ENCODE measurements at regions not wholly inside any gene's neighbourhood (a gene's known extent, or its start where the extent isn't known, plus 50 kb on each side); places are given as distances from the start of the nearest gene placed in this dataset.
A peak's percentile ranks its signal among the peaks of the same experiment; 100 is the strongest.

DNA sequence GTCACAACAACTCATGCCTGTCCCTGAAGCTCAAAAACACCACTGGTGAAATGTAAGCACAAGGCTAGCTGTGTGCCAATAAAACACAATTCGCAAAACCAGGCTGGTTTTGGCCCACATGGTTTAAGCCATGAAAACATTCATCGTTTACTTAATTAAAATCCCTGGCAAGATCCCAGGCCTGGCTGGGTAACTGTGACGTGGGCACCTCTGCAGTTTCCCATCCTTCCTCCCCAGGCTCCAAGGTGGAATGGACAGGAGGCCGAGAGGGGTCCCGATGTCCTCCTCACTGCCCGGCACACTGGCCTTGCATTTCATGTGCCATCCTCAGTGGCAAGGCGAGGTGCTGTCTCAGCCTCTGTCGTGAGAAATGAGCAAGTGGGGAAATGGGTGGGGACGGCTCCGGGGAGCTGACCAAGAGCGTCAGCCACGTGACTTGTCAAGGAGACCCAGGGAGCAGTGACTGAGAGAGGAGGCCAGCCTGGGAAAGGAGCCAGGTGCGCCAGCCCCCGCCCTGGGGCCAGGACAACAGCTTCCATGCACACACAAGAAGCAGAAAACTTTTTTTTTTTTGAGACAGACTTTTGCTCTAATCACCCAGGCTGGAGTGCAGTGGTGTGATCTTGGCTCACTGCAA lies 153.1 kb upstream of the RAB4A start:
- intact Hi-C loops (cut with DNase I) = no loop called here
- DNase-seq = peak; percentile 75 to 91 (median 90)

DNA sequence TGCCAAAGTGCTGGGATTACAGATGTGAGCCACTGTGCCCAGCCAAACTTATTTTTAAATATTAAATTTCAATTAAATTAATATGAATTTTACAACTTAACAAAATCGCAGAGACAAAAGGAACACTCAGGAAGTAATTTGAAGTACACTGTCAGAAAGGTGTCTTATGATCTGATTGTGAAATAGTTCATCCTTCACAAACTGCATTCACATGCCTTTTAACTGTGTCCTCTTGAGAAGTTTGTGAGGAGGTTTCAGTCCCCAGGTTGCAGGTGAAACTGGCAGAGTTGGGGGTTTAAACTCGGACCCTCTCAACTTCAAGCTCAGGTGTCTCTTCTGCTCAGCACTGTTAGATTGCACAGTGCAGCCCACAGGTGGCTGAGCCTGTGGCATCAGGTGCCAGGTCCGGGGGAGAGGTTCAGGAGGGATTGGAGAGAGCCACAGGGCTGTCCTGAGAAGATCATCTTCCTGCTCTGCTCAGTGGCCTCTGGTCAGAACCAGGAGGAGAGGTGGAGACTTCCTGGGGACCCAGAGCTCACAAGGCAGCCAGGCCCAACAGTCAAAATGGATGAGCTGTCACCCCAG lies 152.3 kb upstream of the RAB4A start:
- no peak for ATAC-seq
- Histone ChIP-seq H3K27ac (peak overlapping the region in 2 of 3 donors; percentile 74 to 92), H3K9me3 (no peaks in the 10 kb centered on the region), H3K27me3 (no peaks in the 10 kb centered on the region), H3K36me3 (no peaks in the 10 kb centered on the region), H3K4me3 (no peak overlapping the region), H3K4me1 (peaks cover 0 to 32% (median 7%) of the 10 kb centered on the region in 4 donors)
- DNase-seq = no peak
- 85% methylated on average over 2 of the region's 3 CpGs for WGBS (ENCODE audit: insufficient coverage, low coverage, low lambda C conversion rate, missing lambda C conversion rate)
- intact Hi-C loops (cut with DNase I) = no loop called here
- TF ChIP-seq POLR2A (IDR thresholded peaks at IDR 0.05) = no peak
- TF ChIP-seq, protein P1, sequence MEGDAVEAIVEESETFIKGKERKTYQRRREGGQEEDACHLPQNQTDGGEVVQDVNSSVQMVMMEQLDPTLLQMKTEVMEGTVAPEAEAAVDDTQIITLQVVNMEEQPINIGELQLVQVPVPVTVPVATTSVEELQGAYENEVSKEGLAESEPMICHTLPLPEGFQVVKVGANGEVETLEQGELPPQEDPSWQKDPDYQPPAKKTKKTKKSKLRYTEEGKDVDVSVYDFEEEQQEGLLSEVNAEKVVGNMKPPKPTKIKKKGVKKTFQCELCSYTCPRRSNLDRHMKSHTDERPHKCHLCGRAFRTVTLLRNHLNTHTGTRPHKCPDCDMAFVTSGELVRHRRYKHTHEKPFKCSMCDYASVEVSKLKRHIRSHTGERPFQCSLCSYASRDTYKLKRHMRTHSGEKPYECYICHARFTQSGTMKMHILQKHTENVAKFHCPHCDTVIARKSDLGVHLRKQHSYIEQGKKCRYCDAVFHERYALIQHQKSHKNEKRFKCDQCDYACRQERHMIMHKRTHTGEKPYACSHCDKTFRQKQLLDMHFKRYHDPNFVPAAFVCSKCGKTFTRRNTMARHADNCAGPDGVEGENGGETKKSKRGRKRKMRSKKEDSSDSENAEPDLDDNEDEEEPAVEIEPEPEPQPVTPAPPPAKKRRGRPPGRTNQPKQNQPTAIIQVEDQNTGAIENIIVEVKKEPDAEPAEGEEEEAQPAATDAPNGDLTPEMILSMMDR (IDR thresholded peaks at IDR 0.05) = no peak

More for the DNA sequence above, 153.1 kb upstream of the RAB4A start:
- peak overlapping the region; percentile 56 to 92 (median 74) for H3K27ac ChIP-seq
- H3K4me3 ChIP-seq = peak overlapping the region in 1 of 3 donors; percentile 19
- no peaks in the 10 kb centered on the region for H3K27me3 ChIP-seq
- no peaks in the 10 kb centered on the region for H3K36me3 ChIP-seq
- ATAC-seq = peak; percentile 70 to 84 (median 76)
- TF ChIP-seq, protein P1 (IDR thresholded peaks at IDR 0.05) = no peak
- no peak for TF ChIP-seq POLR2A (IDR thresholded peaks at IDR 0.05)
- WGBS (ENCODE audit: insufficient coverage, low coverage, low lambda C conversion rate, missing lambda C conversion rate) = 8% methylated on average over 7 of the region's 14 CpGs
- peaks cover 0 to 31% (median 7%) of the 10 kb centered on the region in 4 donors for H3K4me1 ChIP-seq
- no peaks in the 10 kb centered on the region for H3K9me3 ChIP-seq

DNA sequence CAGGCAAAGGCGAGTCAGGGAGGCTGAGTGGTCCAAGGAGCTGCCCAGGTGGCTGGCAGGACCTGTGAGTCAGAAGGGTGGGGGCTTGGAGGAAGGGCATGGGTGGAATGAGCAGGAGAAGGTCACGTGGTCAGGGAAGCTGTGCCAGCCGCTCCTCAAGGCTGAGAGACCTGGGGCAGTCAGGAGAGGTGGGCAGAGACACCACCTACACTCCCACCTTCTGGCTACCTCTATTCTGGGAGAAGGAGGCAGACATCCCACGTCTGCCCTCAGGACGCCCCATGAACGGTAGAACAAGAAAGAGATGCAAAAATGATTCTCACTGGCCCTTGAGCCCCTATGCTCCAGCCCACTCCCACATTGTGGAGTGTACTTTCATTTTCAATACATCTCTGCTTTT lies 151.8 kb upstream of the RAB4A start:
- H3K4me1 ChIP-seq = peaks cover 0 to 38% (median 8%) of the 10 kb centered on the region in 4 donors
- 100% methylated on average over 1 of the region's 6 CpGs for WGBS (ENCODE audit: insufficient coverage, low coverage, low lambda C conversion rate, missing lambda C conversion rate)
- no peak overlapping the region for H3K4me3 ChIP-seq
- TF ChIP-seq, protein P1 (IDR thresholded peaks at IDR 0.05) = no peak
- TF ChIP-seq POLR2A (IDR thresholded peaks at IDR 0.05) = no peak
- no peaks in the 10 kb centered on the region for H3K9me3 ChIP-seq
- no peak for ATAC-seq
- no peak for DNase-seq
- peak overlapping the region in 1 of 3 donors; percentile 92 for H3K27ac ChIP-seq
- no peaks in the 10 kb centered on the region for H3K27me3 ChIP-seq
- intact Hi-C loops (cut with DNase I) = no loop called here
- no peaks in the 10 kb centered on the region for H3K36me3 ChIP-seq

DNA sequence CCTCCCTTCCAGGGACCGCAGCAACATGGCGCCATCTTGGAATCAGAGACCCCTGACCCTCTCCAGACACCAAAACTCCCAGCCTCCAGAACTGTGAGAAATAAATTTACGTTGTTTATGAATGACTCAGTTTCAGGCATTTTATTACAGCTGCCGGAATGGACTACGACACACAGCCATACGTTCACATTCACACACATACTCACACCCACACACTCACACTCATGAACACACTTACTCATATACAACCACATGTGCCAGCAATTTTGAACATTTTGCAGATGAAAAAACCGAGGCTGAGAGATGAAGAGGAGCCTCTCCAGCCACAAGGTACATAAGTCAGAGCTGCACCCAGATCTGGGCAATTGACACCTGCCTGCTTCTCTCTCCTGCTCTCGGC lies 151.0 kb upstream of the RAB4A start:
- no peak for TF ChIP-seq POLR2A (IDR thresholded peaks at IDR 0.05)
- TF ChIP-seq, protein P1 (IDR thresholded peaks at IDR 0.05) = no peak
- Histone ChIP-seq H3K4me3 (no peak overlapping the region), H3K27ac (no peak overlapping the region), H3K9me3 (no peaks in the 10 kb centered on the region), H3K27me3 (no peaks in the 10 kb centered on the region), H3K4me1 (peaks cover 0 to 41% (median 10%) of the 10 kb centered on the region in 4 donors), H3K36me3 (no peaks in the 10 kb centered on the region)
- DNase-seq (no peak), ATAC-seq (no peak)
- intact Hi-C loops (cut with DNase I) = no loop called here
- WGBS (ENCODE audit: insufficient coverage, low coverage, low lambda C conversion rate, missing lambda C conversion rate) = 98% methylated on average over 5 of the region's 8 CpGs

Data from right lobe of liver (tissue), 6 donors.